Psoas muscle (tissue), 7 donors: ENCODE measurements at regions not wholly inside any gene's neighbourhood (a gene's known extent, or its start where the extent isn't known, plus 50 kb on each side); places are given as distances from the start of the nearest gene placed in this dataset.

Experiments used
- ATAC-seq, 4 donors: fragments of 200-7000 bp; cut with Tn5 transposase; one replicate each; pipeline ENCODE4 v1.9.1; 2020; ENCODE audit warnings: moderate library complexity in 3 of 4, mild to moderate bottlenecking in 2 of 4
- DNase-seq, 2 donors: peaks; one replicate each; pipeline ENCODE4 v3.0.0-alpha.2; 2020
- H3K27ac ChIP-seq: fragments of 200-600 bp; one replicate; pipeline ENCODE4 v1.8.0; 2022
- H3K27me3 ChIP-seq, 3 donors: fragments of 200-600 bp in 1 of 3; one replicate each; pipeline versions ENCODE4 v1.6.1 to v1.8.0; 2013 to 2022; ENCODE audit warnings: low read length in 2 of 3, mild to moderate bottlenecking in 2 of 3, moderate library complexity in 1 of 3; ENCODE audit not compliant: insufficient read depth in 3 of 3
- H3K36me3 ChIP-seq, 2 donors: fragments of 200-600 bp in 1 of 2; one replicate each; pipeline versions ENCODE4 v1.6.1 to v1.8.0; 2013 to 2022; ENCODE audit warnings: low read depth in 1 of 2, mild to moderate bottlenecking in 1 of 2, moderate library complexity in 1 of 2; ENCODE audit not compliant: insufficient read depth in 1 of 2
- H3K4me1 ChIP-seq: fragments of 200-600 bp; one replicate; pipeline ENCODE4 v1.8.0; 2022
- H3K4me3 ChIP-seq: fragments of 200-600 bp; one replicate; pipeline ENCODE4 v1.8.0; 2022; ENCODE audit warnings: mild to moderate bottlenecking
- H3K9me3 ChIP-seq: fragments of 200-600 bp; one replicate; pipeline ENCODE4 v1.8.0; 2022
- WGBS, 3 donors: extraction: QIAGEN DNeasy Blood & Tissue Kit; methylation state at CpG; one replicate each; pipeline versions ENCODE4 v1.1.6 to v1.1.7; 2013; 5-methylcytosine and 5-hydroxymethylcytosine counted together
- intact Hi-C, 2 donors: fragments of 100-400 bp; cut with DNase I; formaldehyde crosslinking; loops; one replicate each; pipeline versions ENCODE4 v1.11.0 to v1.14.2; 2022
- TF ChIP-seq, protein P1 (sequence below): fragments of 200-600 bp; IDR thresholded peaks from one replicate; pipeline ENCODE4 v1.8.0; 2022; ENCODE audit warnings: antibody characterized with exemption
- donor health status: healthy with polysubstance abuse.
- donor health status: DM: no; HTN: no; CAD: no; lungs with moderate emphysema.
- donor health status: Bipolar disorder and iron deficiency.
- donor health status: healthy.
- donor health status: DM: yes; HTN: yes; CAD: no.
- donor health status: DM: no; HTN: no; CAD: no.
- donor health status: DM: yes; HTN: yes; CAD: no.

- WGBS, 3 donors, result 68 to 69% (median 69%) methylated on average over 3 of the region's 3 CpGs
- TF ChIP-seq, protein P1, sequence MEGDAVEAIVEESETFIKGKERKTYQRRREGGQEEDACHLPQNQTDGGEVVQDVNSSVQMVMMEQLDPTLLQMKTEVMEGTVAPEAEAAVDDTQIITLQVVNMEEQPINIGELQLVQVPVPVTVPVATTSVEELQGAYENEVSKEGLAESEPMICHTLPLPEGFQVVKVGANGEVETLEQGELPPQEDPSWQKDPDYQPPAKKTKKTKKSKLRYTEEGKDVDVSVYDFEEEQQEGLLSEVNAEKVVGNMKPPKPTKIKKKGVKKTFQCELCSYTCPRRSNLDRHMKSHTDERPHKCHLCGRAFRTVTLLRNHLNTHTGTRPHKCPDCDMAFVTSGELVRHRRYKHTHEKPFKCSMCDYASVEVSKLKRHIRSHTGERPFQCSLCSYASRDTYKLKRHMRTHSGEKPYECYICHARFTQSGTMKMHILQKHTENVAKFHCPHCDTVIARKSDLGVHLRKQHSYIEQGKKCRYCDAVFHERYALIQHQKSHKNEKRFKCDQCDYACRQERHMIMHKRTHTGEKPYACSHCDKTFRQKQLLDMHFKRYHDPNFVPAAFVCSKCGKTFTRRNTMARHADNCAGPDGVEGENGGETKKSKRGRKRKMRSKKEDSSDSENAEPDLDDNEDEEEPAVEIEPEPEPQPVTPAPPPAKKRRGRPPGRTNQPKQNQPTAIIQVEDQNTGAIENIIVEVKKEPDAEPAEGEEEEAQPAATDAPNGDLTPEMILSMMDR, result no peak
- H3K27me3 ChIP-seq, result no peaks in the 10 kb centered on the region
Measured at GRCh38 chr6:71220466-71220865, 68.1 kb upstream of the OGFRL1 start.

GRCh38 chr6:71222671-71223070 lies 65.9 kb upstream of the OGFRL1 start:
- no peak overlapping the region for H3K4me3 ChIP-seq
- no peaks in the 10 kb centered on the region for H3K4me1 ChIP-seq
- H3K27me3 ChIP-seq, result no peaks in the 10 kb centered on the region
- ATAC-seq (no peak), DNase-seq (no peak)
- no peak overlapping the region for H3K27ac ChIP-seq
- 81 to 88% (median 82%) methylated on average over 4 of the region's 4 CpGs for WGBS, 3 donors
- no peaks in the 10 kb centered on the region for H3K36me3 ChIP-seq
- intact Hi-C loops, result no loop called here
- H3K9me3 ChIP-seq, result no peaks in the 10 kb centered on the region
- TF ChIP-seq, protein P1, result no peak

More at GRCh38 chr6:71220466-71220865, 68.1 kb upstream of the OGFRL1 start:
- no peak for DNase-seq
- no peaks in the 10 kb centered on the region for H3K36me3 ChIP-seq
- ATAC-seq, result no peak
- H3K27ac ChIP-seq, result no peak overlapping the region
- intact Hi-C loops, result no loop called here
- H3K4me3 ChIP-seq, result no peak overlapping the region
- H3K9me3 ChIP-seq, result no peaks in the 10 kb centered on the region
- H3K4me1 ChIP-seq, result no peaks in the 10 kb centered on the region

- Histone ChIP-seq H3K4me1 (no peaks in the 10 kb centered on the region), H3K9me3 (no peaks in the 10 kb centered on the region), H3K4me3 (no peak overlapping the region), H3K36me3 (no peaks in the 10 kb centered on the region), H3K27me3 (no peaks in the 10 kb centered on the region), H3K27ac (no peak overlapping the region)
- DNase-seq (no peak), ATAC-seq (no peak)
- 87 to 94% (median 92%) methylated on average over 2 of the region's 2 CpGs for WGBS, 3 donors
- TF ChIP-seq, protein P1, result no peak
- intact Hi-C loops, result no loop called here
Measured at GRCh38 chr6:71224011-71224410, 64.6 kb upstream of the OGFRL1 start.

GRCh38 chr6:71226151-71226550 lies 62.5 kb upstream of the OGFRL1 start:
- H3K4me3 ChIP-seq, result no peak overlapping the region
- H3K9me3 ChIP-seq, result no peaks in the 10 kb centered on the region
- H3K4me1 ChIP-seq, result no peaks in the 10 kb centered on the region
- DNase-seq (no peak), ATAC-seq (no peak)
- no peaks in the 10 kb centered on the region for H3K36me3 ChIP-seq
- H3K27ac ChIP-seq, result no peak overlapping the region
- H3K27me3 ChIP-seq, result no peaks in the 10 kb centered on the region
- 94 to 99% (median 97%) methylated on average over 1 of the region's 1 CpG for WGBS, 3 donors
- TF ChIP-seq, protein P1, result no peak
- intact Hi-C loops, result no loop called here

- H3K27me3 ChIP-seq, result no peaks in the 10 kb centered on the region
- ATAC-seq (no peak), DNase-seq (no peak)
- no peak overlapping the region for H3K27ac ChIP-seq
- no peaks in the 10 kb centered on the region for H3K36me3 ChIP-seq
- 70 to 79% (median 74%) methylated on average over 4 of the region's 4 CpGs for WGBS, 3 donors
- H3K4me3 ChIP-seq, result no peak overlapping the region
- no peaks in the 10 kb centered on the region for H3K4me1 ChIP-seq
- no peaks in the 10 kb centered on the region for H3K9me3 ChIP-seq
- TF ChIP-seq, protein P1, result no peak
- intact Hi-C loops, result no loop called here
Measured at GRCh38 chr6:71228461-71229041, 60.1 kb upstream of the OGFRL1 start.
